SH-SY5Y (cell line): ENCODE measurements at regions not wholly inside any gene's neighbourhood (a gene's known extent, or its start where the extent isn't known, plus 50 kb on each side); places are given as distances from the start of the nearest gene placed in this dataset.

Experiments used
- GATA2 ChIP-seq: IDR thresholded peaks from 2 replicates; pipeline ENCODE4 v1.6.1; 2011; ENCODE audit warnings: mild to moderate bottlenecking, low read depth, low read length
- GATA3 ChIP-seq: IDR thresholded peaks from 2 replicates; pipeline ENCODE4 v1.6.1; 2011; ENCODE audit warnings: low read depth, mild to moderate bottlenecking, low read length, moderate library complexity

- TF ChIP-seq GATA2 (no peak), GATA3 (no peak)
Observed at GRCh38 chr10:33539116-33539515, 204.6 kb upstream of the NRP1 start.
